ENCODE measurements at regions not wholly inside any gene's neighbourhood (a gene's known extent, or its start where the extent isn't known, plus 50 kb on each side); places are given as distances from the start of the nearest gene placed in this dataset.

- ATAC-seq: no peak
- no peak overlapping the region for H3K9ac ChIP-seq (ENCODE audit: control insufficient read depth, insufficient read depth, low read length)
- H4K20me1 ChIP-seq (ENCODE audit: control insufficient read depth, insufficient read depth): no peaks in the 10 kb centered on the region
- H3K36me3 ChIP-seq (ENCODE audit: control insufficient read depth in 2 of 2, insufficient read depth in 2 of 2, low read length in 1 of 2): no peaks in the 10 kb centered on the region
- no peaks in the 10 kb centered on the region for H3K79me2 ChIP-seq (ENCODE audit: control insufficient read depth, insufficient read depth, low read length)
- no peak for FAIRE-seq
- no peaks in the 10 kb centered on the region for H3K9me3 ChIP-seq (replicated peaks; ENCODE audit: control insufficient read depth, insufficient read depth, low read length)
- H2AFZ ChIP-seq (ENCODE audit: control insufficient read depth, low read depth, low read length): no peak overlapping the region
- H3K27me3 ChIP-seq (replicated peaks in 1 of 2; ENCODE audit: control insufficient read depth in 2 of 2, insufficient read depth in 2 of 2, low read length in 1 of 2): no peaks in the 10 kb centered on the region
- BruUV-seq (replicated peaks): no TSS peak
- SMC1A ChIA-PET (ENCODE audit: uncharacterized antibody, unreplicated experiment): interaction anchor here (1.4 kb wide), 1 partner anchor 21 kb away, joined by 3 read pairs; no protein-coding TSS in a partner anchor
- H3K4me3 ChIP-seq: no peak overlapping the region
- in situ Hi-C loops (cut with MboI) (no loop called here), intact Hi-C loops (cut with micrococcal nuclease; ENCODE audit: unreplicated experiment) (no loop called here)
- POLR2A ChIA-PET: no interaction called here
- CTCF ChIA-PET: no interaction called here
- RAD21 ChIA-PET (ENCODE audit: unreplicated experiment): no interaction called here
- no peak overlapping the region for H3K4me2 ChIP-seq (ENCODE audit: control insufficient read depth, insufficient read depth)
- no peak for TF ChIP-seq CTCF (IDR thresholded peaks at IDR 0.05 in 2 of 3, conservative IDR thresholded peaks at IDR 0.05 in 1 of 3; ENCODE audit: control insufficient read depth in 2 of 3, extremely low read depth in 1 of 3, insufficient read depth in 1 of 3, low read depth in 3 of 3, low read length in 3 of 3)
- TF ChIP-seq MEF2B (IDR thresholded peaks at IDR 0.05; ENCODE audit: partially characterized antibody, poor library complexity, severe bottlenecking): no peak
- TF ChIP-seq PAX5 (IDR thresholded peaks at IDR 0.05; ENCODE audit: borderline replicate concordance, low read depth, low read length): no peak
- TF ChIP-seq CBX3 (IDR thresholded peaks at IDR 0.05; ENCODE audit: borderline replicate concordance, low read depth): no peak
- no peak for TF ChIP-seq CBX5 (IDR thresholded peaks at IDR 0.05; ENCODE audit: low read depth)
- no peak for TF ChIP-seq PML (IDR thresholded peaks at IDR 0.05; ENCODE audit: low read length)
- TF ChIP-seq TCF3 (IDR thresholded peaks at IDR 0.05; ENCODE audit: borderline replicate concordance, insufficient read depth, low read depth, low read length): no peak
- no peak for TF ChIP-seq ASH2L (IDR thresholded peaks at IDR 0.05; ENCODE audit: borderline replicate concordance, low read depth)
- no peak for TF ChIP-seq CEBPZ (IDR thresholded peaks at IDR 0.05; ENCODE audit: low read depth, low read length)
- TF ChIP-seq RCOR1 (conservative IDR thresholded peaks at IDR 0.05; ENCODE audit: low read depth, low read length): no peak
- TF ChIP-seq RUNX3 (IDR thresholded peaks at IDR 0.05; ENCODE audit: low read length): no peak
- no peak for TF ChIP-seq STAT3 (IDR thresholded peaks at IDR 0.05; ENCODE audit: low read depth, low read length)
- TF ChIP-seq CHD2 (IDR thresholded peaks at IDR 0.05; ENCODE audit: borderline replicate concordance, low read depth, low read length): no peak
- TF ChIP-seq ATF7 (IDR thresholded peaks at IDR 0.05; ENCODE audit: low read depth): no peak
- no peak for TF ChIP-seq CHD4 (IDR thresholded peaks at IDR 0.05)
- no peak for TF ChIP-seq IRF3 (IDR thresholded peaks at IDR 0.05)
- no peak for TF ChIP-seq GABPA (IDR thresholded peaks at IDR 0.05; ENCODE audit: low read depth)
- TF ChIP-seq MYB (IDR thresholded peaks at IDR 0.05; ENCODE audit: borderline replicate concordance, low read depth, low read length): no peak
- H3K4me1 ChIP-seq (ENCODE audit: control insufficient read depth, insufficient read depth, low read length): no peaks in the 10 kb centered on the region
- DNase-seq (ENCODE audit: low read depth, low spot score): no peak
- H3K27ac ChIP-seq (ENCODE audit: control insufficient read depth, insufficient read depth): no peak overlapping the region
Observed at GRCh38 chr4:130422261-130422660, 1326.3 kb downstream of the C4orf33 start.

Measured in GM12878 (cell line).